ENCODE measurements at regions not wholly inside any gene's neighbourhood (a gene's known extent, or its start where the extent isn't known, plus 50 kb on each side); places are given as distances from the start of the nearest gene placed in this dataset.

DNA sequence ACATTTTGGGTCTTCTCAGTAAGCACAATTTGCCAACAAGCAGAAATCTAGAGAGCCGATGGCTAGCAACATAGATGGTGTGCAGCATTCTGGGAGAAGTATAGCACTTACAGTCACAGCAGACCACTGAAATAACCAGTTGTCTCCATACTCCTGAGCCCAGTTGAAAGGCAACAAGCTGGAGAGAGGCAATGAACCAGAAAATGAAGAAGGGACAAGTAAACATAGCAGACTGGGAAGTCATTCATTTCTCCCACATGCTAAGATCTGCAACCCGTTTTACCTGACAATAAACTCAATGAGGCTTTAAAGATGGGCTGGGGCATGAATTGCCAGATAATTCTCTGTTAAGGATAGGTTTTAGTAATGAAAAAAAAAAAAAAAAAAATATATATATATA lies 575.6 kb upstream of the GRAMD2B start:
- no peak overlapping the region for H3K27ac ChIP-seq (ENCODE audit: low read depth, low read length)
- no peak overlapping the region for H3K9ac ChIP-seq (ENCODE audit: low read length)
- no peak overlapping the region for H3K4me3 ChIP-seq (ENCODE audit: low read depth, low read length)
- H3K4me1 ChIP-seq (ENCODE audit: control insufficient read depth, insufficient read depth, low read length): peaks cover 6% of the 10 kb centered on the region
- H3K9me3 ChIP-seq (ENCODE audit: control insufficient read depth, insufficient read depth, low read depth, low read length): 0 out of 2 replicates have a peak, but pooled peaks cover 6% of the 10 kb centered on the region
- no peaks in the 10 kb centered on the region for H3K36me3 ChIP-seq (ENCODE audit: control insufficient read depth, insufficient read depth, low read length)
- no peaks in the 10 kb centered on the region for H3K27me3 ChIP-seq (ENCODE audit: control insufficient read depth, insufficient read depth, low read length)

DNA sequence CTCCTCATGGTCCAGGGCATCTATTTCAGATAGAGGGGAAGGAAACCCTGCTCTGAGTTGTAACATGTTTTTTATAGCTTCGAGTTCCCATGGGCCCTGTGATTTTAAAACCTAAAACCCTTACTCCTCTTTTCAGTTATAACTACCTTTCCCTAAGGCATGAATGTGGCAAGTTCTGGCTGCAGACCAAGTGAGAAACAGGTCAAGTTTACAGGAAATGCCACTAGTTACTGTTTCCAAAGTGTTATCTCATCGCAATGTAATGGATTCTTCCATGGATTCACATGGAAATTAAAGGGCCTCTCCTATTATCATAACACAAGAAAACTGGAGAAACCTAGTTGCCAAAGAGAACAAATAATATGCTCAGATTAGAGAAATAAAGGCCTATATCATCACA lies 574.5 kb upstream of the GRAMD2B start:
- no peak overlapping the region for H3K9ac ChIP-seq (ENCODE audit: low read length)
- H3K27me3 ChIP-seq (ENCODE audit: control insufficient read depth, insufficient read depth, low read length): no peaks in the 10 kb centered on the region
- no peaks in the 10 kb centered on the region for H3K9me3 ChIP-seq (ENCODE audit: control insufficient read depth, insufficient read depth, low read depth, low read length)
- no peak overlapping the region for H3K4me3 ChIP-seq (ENCODE audit: low read depth, low read length)
- H3K4me1 ChIP-seq (ENCODE audit: control insufficient read depth, insufficient read depth, low read length): peaks cover 6% of the 10 kb centered on the region
- no peaks in the 10 kb centered on the region for H3K36me3 ChIP-seq (ENCODE audit: control insufficient read depth, insufficient read depth, low read length)
- H3K27ac ChIP-seq (ENCODE audit: low read depth, low read length): no peak overlapping the region

- no peak overlapping the region for H3K27ac ChIP-seq (ENCODE audit: low read depth, low read length)
- no peaks in the 10 kb centered on the region for H3K36me3 ChIP-seq (ENCODE audit: control insufficient read depth, insufficient read depth, low read length)
- H3K4me3 ChIP-seq (ENCODE audit: low read depth, low read length): no peak overlapping the region
- H3K4me1 ChIP-seq (ENCODE audit: control insufficient read depth, insufficient read depth, low read length): no peaks in the 10 kb centered on the region
- no peaks in the 10 kb centered on the region for H3K27me3 ChIP-seq (ENCODE audit: control insufficient read depth, insufficient read depth, low read length)
- H3K9me3 ChIP-seq (ENCODE audit: control insufficient read depth, insufficient read depth, low read depth, low read length): peaks cover 5% of the 10 kb centered on the region; the same call in 1 of the 2 replicates
- H3K9ac ChIP-seq (ENCODE audit: low read length): no peak overlapping the region
Observed at GRCh38 chr5:125856949-125857348, 566.3 kb upstream of the GRAMD2B start.

GRCh38 chr5:125863579-125863978 lies 559.6 kb upstream of the GRAMD2B start:
- no peak overlapping the region for H3K4me3 ChIP-seq (ENCODE audit: low read depth, low read length)
- H3K9ac ChIP-seq (ENCODE audit: low read length): no peak overlapping the region
- H3K27ac ChIP-seq (ENCODE audit: low read depth, low read length): no peak overlapping the region

DNA sequence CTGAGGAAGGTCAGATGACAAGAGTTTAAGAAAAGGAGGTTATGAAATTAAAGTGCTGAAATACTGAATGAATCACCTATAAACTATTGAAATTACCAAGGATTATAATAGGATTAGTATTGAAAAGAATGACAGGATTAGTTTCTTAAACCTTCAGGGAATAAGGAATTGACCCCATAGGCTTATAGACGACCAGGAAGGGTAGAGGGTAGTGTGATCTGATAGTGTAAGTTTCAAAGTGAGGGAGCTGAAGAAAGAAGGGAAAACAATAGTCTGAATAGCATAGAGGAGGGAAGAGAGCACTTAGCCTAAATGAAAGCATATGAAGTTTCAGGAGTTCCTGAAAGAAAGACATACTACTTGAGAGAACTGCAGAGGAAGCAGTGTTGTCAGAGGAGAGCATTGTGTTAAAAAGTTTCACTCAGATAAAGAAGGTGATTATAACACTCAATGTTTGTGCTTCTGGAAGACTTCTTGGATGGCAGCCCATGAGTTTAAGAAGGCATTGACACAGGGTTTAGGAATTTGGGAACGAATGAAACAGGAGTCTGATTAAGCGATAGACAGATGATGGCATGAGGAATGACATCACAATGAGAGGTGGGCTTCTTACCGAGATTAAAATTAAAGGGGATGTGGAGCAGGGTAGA lies 557.9 kb upstream of the GRAMD2B start:
- H3K27ac ChIP-seq (ENCODE audit: low read depth, low read length): no peak overlapping the region
- H3K4me1 ChIP-seq (ENCODE audit: control insufficient read depth, insufficient read depth, low read length): peaks cover 5% of the 10 kb centered on the region; the same call in 1 of the 2 replicates
- H3K9ac ChIP-seq (ENCODE audit: low read length): no peak overlapping the region
- no peaks in the 10 kb centered on the region for H3K9me3 ChIP-seq (ENCODE audit: control insufficient read depth, insufficient read depth, low read depth, low read length)
- no peaks in the 10 kb centered on the region for H3K27me3 ChIP-seq (ENCODE audit: control insufficient read depth, insufficient read depth, low read length)
- H3K36me3 ChIP-seq (ENCODE audit: control insufficient read depth, insufficient read depth, low read length): no peaks in the 10 kb centered on the region
- no peak overlapping the region for H3K4me3 ChIP-seq (ENCODE audit: low read depth, low read length)

More at GRCh38 chr5:125863579-125863978, 559.6 kb upstream of the GRAMD2B start:
- H3K36me3 ChIP-seq (ENCODE audit: control insufficient read depth, insufficient read depth, low read length): no peaks in the 10 kb centered on the region
- H3K9me3 ChIP-seq (ENCODE audit: control insufficient read depth, insufficient read depth, low read depth, low read length): no peaks in the 10 kb centered on the region
- no peaks in the 10 kb centered on the region for H3K4me1 ChIP-seq (ENCODE audit: control insufficient read depth, insufficient read depth, low read length)
- H3K27me3 ChIP-seq (ENCODE audit: control insufficient read depth, insufficient read depth, low read length): no peaks in the 10 kb centered on the region

DNA sequence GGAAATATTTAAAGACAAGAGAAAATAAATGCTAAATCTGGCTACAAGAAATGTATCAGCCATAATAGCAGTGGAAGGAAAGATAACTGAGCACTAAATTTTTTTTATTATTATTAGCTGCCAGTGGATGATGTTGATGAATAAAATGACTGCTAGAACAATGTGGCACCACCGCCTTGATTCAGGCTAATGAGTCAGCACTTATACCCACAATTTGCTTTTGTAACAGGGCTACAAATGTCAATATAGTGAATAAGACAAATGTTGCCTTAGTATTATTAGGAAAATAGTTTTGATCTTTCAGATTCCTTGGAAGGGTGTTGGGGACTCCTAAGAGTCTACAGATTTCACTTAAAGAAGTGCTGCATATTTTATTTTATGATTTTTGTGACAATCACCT lies 555.2 kb upstream of the GRAMD2B start:
- no peak overlapping the region for H3K9ac ChIP-seq (ENCODE audit: low read length)
- H3K4me1 ChIP-seq (ENCODE audit: control insufficient read depth, insufficient read depth, low read length): peaks cover 7% of the 10 kb centered on the region; the same call in 1 of the 2 replicates
- H3K9me3 ChIP-seq (ENCODE audit: control insufficient read depth, insufficient read depth, low read depth, low read length): no peaks in the 10 kb centered on the region
- no peaks in the 10 kb centered on the region for H3K36me3 ChIP-seq (ENCODE audit: control insufficient read depth, insufficient read depth, low read length)
- 0 out of 2 replicates have a peak overlapping the region, but pooled peaks have one; percentile 18 for H3K27ac ChIP-seq (ENCODE audit: low read depth, low read length)
- no peak overlapping the region for H3K4me3 ChIP-seq (ENCODE audit: low read depth, low read length)
- H3K27me3 ChIP-seq (ENCODE audit: control insufficient read depth, insufficient read depth, low read length): no peaks in the 10 kb centered on the region

- Histone ChIP-seq H3K27me3 (ENCODE audit: control insufficient read depth, insufficient read depth, low read length) (no peaks in the 10 kb centered on the region), H3K4me1 (ENCODE audit: control insufficient read depth, insufficient read depth, low read length) (peaks cover 7% of the 10 kb centered on the region; the same call in 1 of the 2 replicates)
Observed at GRCh38 chr5:125870256-125870655, 553.0 kb upstream of the GRAMD2B start.

DNA sequence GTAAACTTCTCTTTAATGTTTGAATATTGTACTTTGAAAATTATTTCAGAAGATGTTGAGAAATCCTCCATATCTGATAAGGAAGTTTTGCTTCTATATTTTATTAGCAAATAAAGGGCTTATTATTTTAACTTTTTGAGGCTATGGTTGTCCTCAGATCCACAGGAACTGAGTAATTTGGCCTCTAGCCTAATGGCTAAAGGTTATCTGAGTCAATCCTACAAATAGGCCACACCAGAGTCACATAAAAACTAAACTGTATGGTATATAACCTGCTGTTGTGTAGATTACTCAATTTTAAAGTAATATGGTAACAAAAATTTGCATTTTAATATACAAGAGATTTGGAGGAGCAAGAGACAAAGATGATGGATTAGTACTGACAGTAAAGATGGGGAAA lies 549.2 kb upstream of the GRAMD2B start:
- Histone ChIP-seq H3K9ac (ENCODE audit: low read length) (no peak overlapping the region), H3K27ac (ENCODE audit: low read depth, low read length) (no peak overlapping the region), H3K9me3 (ENCODE audit: control insufficient read depth, insufficient read depth, low read depth, low read length) (no peaks in the 10 kb centered on the region), H3K27me3 (ENCODE audit: control insufficient read depth, insufficient read depth, low read length) (no peaks in the 10 kb centered on the region), H3K4me3 (ENCODE audit: low read depth, low read length) (no peak overlapping the region), H3K4me1 (ENCODE audit: control insufficient read depth, insufficient read depth, low read length) (peaks cover 7% of the 10 kb centered on the region; the same call in 1 of the 2 replicates), H3K36me3 (ENCODE audit: control insufficient read depth, insufficient read depth, low read length) (no peaks in the 10 kb centered on the region)

More at GRCh38 chr5:125870256-125870655, 553.0 kb upstream of the GRAMD2B start:
- Histone ChIP-seq H3K4me3 (ENCODE audit: low read depth, low read length) (no peak overlapping the region), H3K27ac (ENCODE audit: low read depth, low read length) (no peak overlapping the region), H3K9me3 (ENCODE audit: control insufficient read depth, insufficient read depth, low read depth, low read length) (no peaks in the 10 kb centered on the region), H3K36me3 (ENCODE audit: control insufficient read depth, insufficient read depth, low read length) (no peaks in the 10 kb centered on the region), H3K9ac (ENCODE audit: low read length) (no peak overlapping the region)

DNA sequence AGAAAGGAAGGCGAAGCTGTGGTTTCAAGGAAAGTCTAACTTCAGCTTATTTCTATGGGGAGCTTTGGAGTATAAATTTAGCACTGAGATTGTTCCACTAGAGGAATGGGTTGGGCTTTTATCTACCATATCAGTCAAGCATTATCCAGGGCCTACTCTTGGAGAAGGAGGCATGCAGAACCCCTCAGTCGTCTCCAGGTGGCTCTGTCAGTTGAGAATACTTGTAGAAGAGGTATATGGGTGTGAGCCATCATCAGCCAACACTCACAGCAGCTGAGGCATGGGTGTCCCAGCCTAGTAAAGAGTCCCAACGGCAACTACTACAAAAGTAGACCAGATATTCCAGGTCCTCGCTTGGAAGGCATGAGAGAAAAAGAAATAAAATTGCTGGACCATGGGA lies 548.5 kb upstream of the GRAMD2B start:
- Histone ChIP-seq H3K27me3 (ENCODE audit: control insufficient read depth, insufficient read depth, low read length) (no peaks in the 10 kb centered on the region), H3K4me3 (ENCODE audit: low read depth, low read length) (no peak overlapping the region), H3K9me3 (ENCODE audit: control insufficient read depth, insufficient read depth, low read depth, low read length) (no peaks in the 10 kb centered on the region), H3K27ac (ENCODE audit: low read depth, low read length) (no peak overlapping the region), H3K36me3 (ENCODE audit: control insufficient read depth, insufficient read depth, low read length) (no peaks in the 10 kb centered on the region), H3K9ac (ENCODE audit: low read length) (no peak overlapping the region), H3K4me1 (ENCODE audit: control insufficient read depth, insufficient read depth, low read length) (peaks cover 7% of the 10 kb centered on the region; the same call in 1 of the 2 replicates)

- H3K27me3 ChIP-seq (ENCODE audit: control insufficient read depth, insufficient read depth, low read length): no peaks in the 10 kb centered on the region
Observed at GRCh38 chr5:125877248-125877647, 546.0 kb upstream of the GRAMD2B start.

DNA sequence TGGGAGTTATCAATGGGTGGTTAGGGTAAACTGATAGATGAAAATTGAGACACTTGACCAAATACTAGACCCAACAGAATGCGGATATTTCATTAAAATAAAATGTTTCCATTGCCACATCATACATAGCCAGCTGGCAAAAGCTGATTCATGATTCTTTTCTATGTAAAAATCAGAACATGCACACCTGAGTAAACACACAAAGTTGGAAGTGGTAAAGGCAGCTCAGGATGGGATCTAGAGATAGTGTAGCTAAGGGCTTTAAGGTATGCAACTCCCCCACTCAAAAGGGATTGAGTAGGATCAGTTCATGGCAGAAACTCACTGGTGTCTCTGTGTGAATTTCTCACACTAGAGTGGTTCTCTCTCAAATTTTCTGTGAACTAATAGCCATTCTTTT lies 541.1 kb upstream of the GRAMD2B start:
- no peaks in the 10 kb centered on the region for H3K27me3 ChIP-seq (ENCODE audit: control insufficient read depth, insufficient read depth, low read length)
- H3K9me3 ChIP-seq (ENCODE audit: control insufficient read depth, insufficient read depth, low read depth, low read length): no peaks in the 10 kb centered on the region
- H3K9ac ChIP-seq (ENCODE audit: low read length): no peak overlapping the region
- no peaks in the 10 kb centered on the region for H3K4me1 ChIP-seq (ENCODE audit: control insufficient read depth, insufficient read depth, low read length)
- H3K36me3 ChIP-seq (ENCODE audit: control insufficient read depth, insufficient read depth, low read length): no peaks in the 10 kb centered on the region
- no peak overlapping the region for H3K4me3 ChIP-seq (ENCODE audit: low read depth, low read length)
- H3K27ac ChIP-seq (ENCODE audit: low read depth, low read length): no peak overlapping the region

More at GRCh38 chr5:125877248-125877647, 546.0 kb upstream of the GRAMD2B start:
- Histone ChIP-seq H3K9me3 (ENCODE audit: control insufficient read depth, insufficient read depth, low read depth, low read length) (no peaks in the 10 kb centered on the region), H3K9ac (ENCODE audit: low read length) (no peak overlapping the region), H3K4me1 (ENCODE audit: control insufficient read depth, insufficient read depth, low read length) (no peaks in the 10 kb centered on the region), H3K4me3 (ENCODE audit: low read depth, low read length) (no peak overlapping the region), H3K36me3 (ENCODE audit: control insufficient read depth, insufficient read depth, low read length) (no peaks in the 10 kb centered on the region), H3K27ac (ENCODE audit: low read depth, low read length) (no peak overlapping the region)

Measured in HUES6 (cell line).